ENCODE measurements at regions not wholly inside any gene's neighbourhood (a gene's known extent, or its start where the extent isn't known, plus 50 kb on each side); places are given as distances from the start of the nearest gene placed in this dataset.
A peak's percentile ranks its signal among the peaks of the same experiment; 100 is the strongest.
"Not testable (repeated sequence)": the region's sequence is repeated elsewhere in the genome, so short reads cannot be mapped to it uniquely, and the experiment has no call there.

GRCh38 chr12:105575235-105575634, 244.7 kb downstream of the C12orf75 start:
- no peak for DNase-seq (ENCODE audit: low read depth in 3 of 3, low spot score in 2 of 3)

- DNase-seq (ENCODE audit: low read depth in 3 of 3, low spot score in 2 of 3) = no peak
These were observed 245.8 kb downstream of the C12orf75 start for GRCh38 chr12:105576261-105576660.

GRCh38 chr12:105580821-105581352, 250.4 kb downstream of the C12orf75 start:
- DNase-seq (ENCODE audit: low read depth in 3 of 3, low spot score in 2 of 3) = no peak

GRCh38 chr12:105581420-105581819, 250.9 kb downstream of the C12orf75 start:
- no peak for DNase-seq (ENCODE audit: low read depth in 3 of 3, low spot score in 2 of 3)

- DNase-seq (ENCODE audit: low read depth in 3 of 3, low spot score in 2 of 3) = no peak
These were observed 254.6 kb downstream of the C12orf75 start for GRCh38 chr12:105585107-105585506.

- DNase-seq (ENCODE audit: low read depth in 3 of 3, low spot score in 2 of 3) = no peak
These were observed 256.7 kb downstream of the C12orf75 start for GRCh38 chr12:105587237-105587636.

GRCh38 chr12:105588106-105588505, 257.6 kb downstream of the C12orf75 start:
- DNase-seq (ENCODE audit: low read depth in 3 of 3, low spot score in 2 of 3) = peak in 1 of 3 donors; percentile 45

- DNase-seq (ENCODE audit: low read depth in 3 of 3, low spot score in 2 of 3) = no peak
These were observed 260.1 kb downstream of the C12orf75 start for GRCh38 chr12:105590571-105590970.

GRCh38 chr12:105595440-105595839, 264.9 kb downstream of the C12orf75 start:
- DNase-seq (ENCODE audit: low read depth in 3 of 3, low spot score in 2 of 3) = no peak

GRCh38 chr12:105596731-105597130, 266.2 kb downstream of the C12orf75 start:
- no peak for DNase-seq (ENCODE audit: low read depth in 3 of 3, low spot score in 2 of 3)

GRCh38 chr12:105598031-105598430, 267.5 kb downstream of the C12orf75 start:
- DNase-seq (ENCODE audit: low read depth in 3 of 3, low spot score in 2 of 3) = no peak

GRCh38 chr12:105600911-105601545, 270.5 kb downstream of the C12orf75 start:
- no peak for DNase-seq (ENCODE audit: low read depth in 3 of 3, low spot score in 2 of 3)

GRCh38 chr12:105602312-105602711, 271.8 kb downstream of the C12orf75 start:
- DNase-seq (ENCODE audit: low read depth in 3 of 3, low spot score in 2 of 3) = not testable (repeated sequence)

GRCh38 chr12:105604281-105604680, 273.8 kb downstream of the C12orf75 start:
- not testable (repeated sequence) for DNase-seq (ENCODE audit: low read depth in 3 of 3, low spot score in 2 of 3)

GRCh38 chr12:105606613-105607012, 276.1 kb downstream of the C12orf75 start:
- not testable (repeated sequence) for DNase-seq (ENCODE audit: low read depth in 3 of 3, low spot score in 2 of 3)

GRCh38 chr12:105609001-105609400, 278.5 kb downstream of the C12orf75 start:
- DNase-seq (ENCODE audit: low read depth in 3 of 3, low spot score in 2 of 3) = not testable (repeated sequence)

- no peak for DNase-seq (ENCODE audit: low read depth in 3 of 3, low spot score in 2 of 3)
These were observed 280.0 kb downstream of the C12orf75 start for GRCh38 chr12:105610459-105610858.

GRCh38 chr12:105611340-105611739, 280.8 kb downstream of the C12orf75 start:
- DNase-seq (ENCODE audit: low read depth in 3 of 3, low spot score in 2 of 3) = no peak

- no peak for DNase-seq (ENCODE audit: low read depth in 3 of 3, low spot score in 2 of 3)
These were observed 282.8 kb downstream of the C12orf75 start for GRCh38 chr12:105613269-105613668.

- no peak for DNase-seq (ENCODE audit: low read depth in 3 of 3, low spot score in 2 of 3)
These were observed 283.4 kb downstream of the C12orf75 start for GRCh38 chr12:105613887-105614286.

GRCh38 chr12:105616971-105617540, 286.6 kb downstream of the C12orf75 start:
- no peak for DNase-seq (ENCODE audit: low read depth in 3 of 3, low spot score in 2 of 3)

GRCh38 chr12:105622220-105622619, 291.7 kb downstream of the C12orf75 start:
- DNase-seq (ENCODE audit: low read depth in 3 of 3, low spot score in 2 of 3) = no peak
